HEK293T (cell line): ENCODE measurements at regions not wholly inside any gene's neighbourhood (a gene's known extent, or its start where the extent isn't known, plus 50 kb on each side); places are given as distances from the start of the nearest gene placed in this dataset.

Experiments used
- CTCF ChIA-PET: fragments of 350-600 bp; formaldehyde crosslinking; extraction: SDS; loops from one replicate; lab custom pipeline; 2021; ENCODE audit warnings: antibody characterized with exemption, inconsistent platforms; lab: Yijun Ruan, JAX
- POLR2A ChIA-PET: fragments of 350-600 bp; formaldehyde crosslinking; extraction: SDS; loops from one replicate; lab custom pipeline; 2020; ENCODE audit warnings: antibody characterized with exemption, inconsistent platforms; lab: Yijun Ruan, JAX
- DNase-seq: peaks from one replicate; pipeline ENCODE4 v3.0.0; 2012; ENCODE audit warnings: mixed read lengths; ENCODE audit errors: extremely low spot score
- ARNT ChIP-seq: fragments of 450-650 bp; IDR thresholded peaks from 2 replicates; pipeline ENCODE4 v1.6.1; 2017; ENCODE audit warnings: mild to moderate bottlenecking
- BHLHE40 ChIP-seq: fragments of 450-650 bp; IDR thresholded peaks from 2 replicates; pipeline ENCODE4 v1.6.1; 2016; ENCODE audit warnings: mild to moderate bottlenecking, moderate library complexity, borderline replicate concordance
- CTBP1 ChIP-seq: fragments of 450-650 bp; IDR thresholded peaks from 2 replicates; pipeline ENCODE4 v1.6.1; 2016; ENCODE audit warnings: borderline replicate concordance
- ELF4 ChIP-seq: fragments of 450-650 bp; IDR thresholded peaks from 2 replicates; pipeline ENCODE4 v1.6.1; 2017; ENCODE audit warnings: antibody characterized with exemption
- FOXA1 ChIP-seq: fragments of 450-650 bp; IDR thresholded peaks from 2 replicates; pipeline ENCODE4 v1.6.1; 2016; ENCODE audit warnings: mild to moderate bottlenecking
- FOXK2 ChIP-seq: fragments of 450-650 bp; IDR thresholded peaks from 2 replicates; pipeline ENCODE4 v1.6.1; 2016; ENCODE audit warnings: mild to moderate bottlenecking
- FOXM1 ChIP-seq: fragments of 450-650 bp; IDR thresholded peaks from 2 replicates; pipeline ENCODE4 v1.6.1; 2017; ENCODE audit warnings: mild to moderate bottlenecking, borderline replicate concordance
- HDGF ChIP-seq: fragments of 450-650 bp; IDR thresholded peaks from 2 replicates; pipeline ENCODE4 v1.6.1; 2017; ENCODE audit warnings: antibody characterized with exemption, borderline replicate concordance
- L3MBTL2 ChIP-seq: fragments of 450-650 bp; conservative IDR thresholded peaks from 2 replicates; pipeline ENCODE4 v1.6.1; 2016; ENCODE audit warnings: mild to moderate bottlenecking
- LEF1 ChIP-seq: fragments of 450-650 bp; IDR thresholded peaks from 2 replicates; pipeline ENCODE4 v1.6.1; 2017; ENCODE audit warnings: mild to moderate bottlenecking, borderline replicate concordance
- NFRKB ChIP-seq: fragments of 450-650 bp; IDR thresholded peaks from 2 replicates; pipeline ENCODE4 v1.6.1; 2016; ENCODE audit warnings: mild to moderate bottlenecking, moderate library complexity
- SP1 ChIP-seq: fragments of 450-650 bp; IDR thresholded peaks from 2 replicates; pipeline ENCODE4 v1.6.1; 2017
- SUZ12 ChIP-seq: fragments of 450-650 bp; IDR thresholded peaks from 2 replicates; pipeline ENCODE4 v1.6.1; 2016; ENCODE audit warnings: mild to moderate bottlenecking
- TARDBP ChIP-seq: fragments of 450-650 bp; IDR thresholded peaks from 2 replicates; pipeline ENCODE4 v1.6.1; 2016
- ZNF384 ChIP-seq: fragments of 450-650 bp; IDR thresholded peaks from 2 replicates; pipeline ENCODE4 v1.6.1; 2016
- TF ChIP-seq, protein P1 (sequence below): fragments of 450-650 bp; IDR thresholded peaks from 2 replicates; pipeline ENCODE4 v1.6.1; 2016

DNA sequence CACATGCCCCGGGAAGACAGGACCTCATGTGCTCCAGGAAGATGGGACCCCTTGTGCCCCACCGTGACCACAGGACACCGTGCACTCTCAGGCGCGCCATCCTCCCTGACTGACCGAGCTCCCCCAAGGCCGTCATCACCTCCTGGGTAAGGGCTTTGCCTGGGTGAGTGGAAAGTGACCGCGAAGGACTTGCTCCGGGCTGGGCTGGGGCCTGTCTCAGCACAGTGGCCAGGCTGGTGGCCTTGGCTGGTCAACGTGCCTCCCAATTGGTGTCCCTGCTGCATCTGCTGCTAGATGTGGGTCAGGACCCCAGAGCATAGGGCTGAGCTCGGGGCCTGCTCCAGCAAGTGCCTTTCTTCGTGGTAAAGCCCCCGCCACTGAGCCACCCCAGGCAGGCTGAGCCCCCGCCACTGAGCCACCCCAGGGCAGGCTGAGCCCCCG is 69.7 kb upstream of the CTDP1 start:
- CTCF ChIA-PET = no interaction called here
- POLR2A ChIA-PET = no interaction called here
- DNase-seq = no peak
- TF ChIP-seq BHLHE40 (no peak), ZNF384 (no peak), HDGF (no peak), ELF4 (no peak), L3MBTL2 (no peak), SUZ12 (no peak), SP1 (no peak), ARNT (no peak), CTBP1 (no peak), FOXM1 (no peak), FOXA1 (no peak), LEF1 (no peak), TARDBP (no peak), FOXK2 (no peak), NFRKB (no peak)
- TF ChIP-seq, protein P1, sequence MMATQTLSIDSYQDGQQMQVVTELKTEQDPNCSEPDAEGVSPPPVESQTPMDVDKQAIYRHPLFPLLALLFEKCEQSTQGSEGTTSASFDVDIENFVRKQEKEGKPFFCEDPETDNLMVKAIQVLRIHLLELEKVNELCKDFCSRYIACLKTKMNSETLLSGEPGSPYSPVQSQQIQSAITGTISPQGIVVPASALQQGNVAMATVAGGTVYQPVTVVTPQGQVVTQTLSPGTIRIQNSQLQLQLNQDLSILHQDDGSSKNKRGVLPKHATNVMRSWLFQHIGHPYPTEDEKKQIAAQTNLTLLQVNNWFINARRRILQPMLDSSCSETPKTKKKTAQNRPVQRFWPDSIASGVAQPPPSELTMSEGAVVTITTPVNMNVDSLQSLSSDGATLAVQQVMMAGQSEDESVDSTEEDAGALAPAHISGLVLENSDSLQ = no peak

DNA sequence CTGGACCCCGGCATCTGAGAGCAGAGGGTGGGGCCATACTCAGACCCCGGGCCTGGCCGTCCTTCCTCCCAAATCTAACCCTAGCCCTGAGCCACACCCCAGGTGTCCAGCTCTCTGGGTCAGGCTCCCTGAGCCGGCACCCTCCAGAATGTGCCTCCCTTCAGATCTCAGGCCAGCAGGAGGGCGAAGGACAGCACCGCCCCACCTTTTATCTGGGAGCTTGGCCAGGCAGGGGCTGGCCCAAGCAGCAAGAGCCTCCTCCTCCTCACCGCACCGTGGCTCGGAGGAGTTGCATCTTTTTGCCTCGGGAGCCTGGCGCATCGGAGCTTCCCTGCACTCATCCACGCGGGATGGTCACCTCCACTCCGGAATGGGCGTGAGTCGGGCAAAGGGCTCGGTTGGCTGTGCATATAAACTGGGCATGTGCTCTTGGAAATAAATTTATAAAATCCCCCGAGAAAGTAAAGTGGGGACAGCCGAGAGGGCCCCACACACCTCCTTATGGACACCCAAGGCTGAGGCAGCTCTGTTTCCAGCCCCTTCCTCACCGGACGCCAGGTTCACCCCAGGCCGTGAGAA is 69.1 kb upstream of the CTDP1 start:
- ChIA-PET POLR2A (no interaction called here), CTCF (no interaction called here)
- no peak for DNase-seq
- TF ChIP-seq FOXK2 (no peak), LEF1 (no peak), SUZ12 (no peak), BHLHE40 (no peak), ARNT (no peak), CTBP1 (no peak), HDGF (no peak), FOXM1 (no peak), NFRKB (no peak)
- TF ChIP-seq, protein P1 = no peak

DNA sequence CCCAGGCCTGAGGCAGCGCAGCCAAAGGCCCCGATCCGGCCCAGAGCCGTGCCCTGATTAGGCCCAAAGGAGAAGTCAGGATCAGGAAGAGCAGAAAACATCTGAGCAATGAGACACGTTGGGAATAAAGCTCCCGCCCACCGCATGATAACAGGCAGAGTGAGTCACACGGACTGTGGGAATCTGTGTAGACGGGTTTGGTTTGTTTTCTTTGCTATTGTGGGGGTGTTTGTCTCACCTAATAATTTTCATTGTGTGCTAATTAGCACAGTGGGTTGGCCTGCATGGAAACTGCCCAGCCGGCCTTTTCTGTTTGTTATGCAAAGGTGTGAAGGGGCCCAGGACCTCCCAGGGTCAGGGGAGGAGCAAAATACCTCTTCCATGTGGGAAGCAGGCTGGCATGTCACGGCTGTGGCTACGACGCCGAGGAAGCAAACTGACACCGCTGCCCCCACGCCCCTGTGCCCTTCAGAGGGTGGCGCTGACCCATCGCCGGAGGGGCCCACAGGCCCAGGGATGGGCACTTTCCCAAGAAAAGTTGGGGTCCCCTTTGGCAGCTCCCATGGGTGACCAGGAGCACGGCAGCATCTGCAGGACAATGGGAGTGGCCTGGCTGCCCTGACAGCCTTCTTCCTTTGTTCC is 68.4 kb upstream of the CTDP1 start:
- ChIA-PET CTCF (no interaction called here), POLR2A (no interaction called here)
- no peak for DNase-seq
- TF ChIP-seq LEF1 = no peak
- no peak for TF ChIP-seq HDGF
- no peak for TF ChIP-seq FOXM1
- no peak for TF ChIP-seq NFRKB
- no peak for TF ChIP-seq BHLHE40
- TF ChIP-seq ELF4 = no peak
- TF ChIP-seq FOXK2 = no peak
- no peak for TF ChIP-seq CTBP1
- no peak for TF ChIP-seq SP1
- TF ChIP-seq SUZ12 = no peak
- TF ChIP-seq L3MBTL2 = no peak
- no peak for TF ChIP-seq FOXA1

DNA sequence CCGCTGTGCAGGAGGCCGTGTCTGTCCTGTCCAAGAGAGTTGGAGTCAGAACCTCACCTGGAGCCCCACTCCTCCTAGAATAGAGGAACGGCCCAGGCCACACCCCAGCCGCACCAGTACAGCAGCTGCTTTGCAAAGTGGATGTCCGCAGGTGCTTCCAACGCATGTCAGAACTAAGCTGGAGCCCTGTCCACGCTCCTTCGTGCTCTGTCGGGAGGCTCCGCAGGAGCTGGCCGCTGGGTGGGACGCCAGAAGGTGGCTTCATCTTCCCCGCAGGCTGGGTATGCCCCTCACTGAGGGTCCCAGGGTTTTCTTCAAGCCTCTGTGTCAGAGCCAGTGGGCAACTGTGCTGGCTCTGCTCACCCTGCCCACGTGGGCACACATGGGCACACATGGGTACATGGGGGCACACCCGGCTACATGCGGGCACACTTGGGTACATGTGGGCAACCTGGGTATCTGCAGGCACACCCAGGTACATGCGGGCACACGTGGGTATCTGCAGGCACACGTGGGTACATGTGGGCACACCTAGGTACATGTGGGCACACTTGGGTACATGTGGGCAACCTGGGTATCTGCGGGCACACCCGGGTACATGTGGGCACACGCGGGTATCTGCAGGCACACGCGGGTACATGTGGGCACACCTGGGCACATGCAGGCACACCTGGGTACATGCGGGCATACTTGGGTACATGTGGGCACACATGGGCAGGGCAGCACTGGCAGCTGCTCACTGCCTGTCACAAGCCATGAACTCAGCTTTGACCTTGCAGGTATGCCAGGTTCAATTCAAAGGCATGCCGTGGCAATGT is 67.1 kb upstream of the CTDP1 start:
- no peak for TF ChIP-seq ELF4
- TF ChIP-seq ARNT = no peak
- TF ChIP-seq FOXK2 = no peak
- TF ChIP-seq, protein P1 = no peak
- no peak for TF ChIP-seq FOXM1
- no peak for TF ChIP-seq TARDBP
- no peak for TF ChIP-seq ZNF384
- TF ChIP-seq LEF1 = no peak
- no peak for TF ChIP-seq SUZ12
- no peak for TF ChIP-seq CTBP1
- no peak for TF ChIP-seq BHLHE40
- TF ChIP-seq SP1 = no peak
- TF ChIP-seq FOXA1 = no peak
- TF ChIP-seq L3MBTL2 = no peak
- TF ChIP-seq NFRKB = no peak
- POLR2A ChIA-PET = no interaction called here
- CTCF ChIA-PET = no interaction called here
- no peak for DNase-seq

DNA sequence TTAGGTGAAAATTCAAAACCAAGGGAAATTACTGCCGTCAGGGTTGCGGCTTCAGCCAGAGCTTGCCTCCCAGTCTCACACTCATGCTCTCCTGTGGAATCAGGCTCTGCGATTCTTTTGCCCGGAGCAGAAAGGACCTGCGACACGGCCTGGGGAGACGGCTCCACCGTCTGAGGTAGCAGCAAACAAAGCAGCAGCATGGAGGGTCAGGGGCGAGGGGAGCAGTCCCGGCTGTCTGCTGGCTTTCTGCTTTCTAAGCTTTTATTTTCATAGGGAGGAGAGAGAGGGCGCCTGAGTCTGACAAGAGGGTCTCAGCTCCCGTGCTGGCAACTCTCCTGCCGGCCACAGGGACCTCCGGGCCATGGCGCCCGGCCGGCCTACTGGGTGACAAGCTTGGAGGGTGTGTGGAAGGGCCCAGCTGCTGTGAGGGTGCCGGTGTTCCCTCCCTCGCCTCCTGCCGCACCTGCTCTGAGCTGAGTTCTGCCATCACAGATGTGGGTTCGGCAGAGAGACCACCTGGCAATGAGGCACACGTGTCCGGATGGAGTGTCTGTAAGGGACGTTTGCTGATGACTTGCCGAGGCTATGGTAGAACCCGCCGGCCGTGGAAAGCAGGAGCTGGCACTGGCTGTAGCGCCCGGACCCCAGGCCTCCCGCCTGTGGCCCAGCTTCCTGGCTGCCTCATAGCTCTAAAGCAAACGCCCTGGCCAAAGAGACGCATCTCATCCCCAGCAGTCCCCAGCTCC is 66.2 kb upstream of the CTDP1 start:
- POLR2A ChIA-PET = no interaction called here
- CTCF ChIA-PET = no interaction called here

More for the DNA sequence above, 66.2 kb upstream of the CTDP1 start:
- DNase-seq = no peak
- TF ChIP-seq ARNT (no peak), NFRKB (no peak), FOXM1 (no peak), FOXK2 (no peak)
- TF ChIP-seq, protein P1 = no peak
